Neural progenitor cell (in vitro differentiated cells): ENCODE measurements at regions not wholly inside any gene's neighbourhood (a gene's known extent, or its start where the extent isn't known, plus 50 kb on each side); places are given as distances from the start of the nearest gene placed in this dataset.

Experiments used
- EZH2 ChIP-seq: fragments of 200-600 bp; sonication (generic); IDR thresholded peaks from 2 replicates; pipeline ENCODE4 v1.6.1; 2017; ENCODE audit warnings: antibody characterized with exemption, mild to moderate bottlenecking, moderate library complexity
- TF ChIP-seq, protein P1 (sequence below): fragments of 200-600 bp; sonication (generic); IDR thresholded peaks from 2 replicates; pipeline ENCODE4 v1.5.1; 2017; ENCODE audit warnings: antibody characterized with exemption, mild to moderate bottlenecking

DNA sequence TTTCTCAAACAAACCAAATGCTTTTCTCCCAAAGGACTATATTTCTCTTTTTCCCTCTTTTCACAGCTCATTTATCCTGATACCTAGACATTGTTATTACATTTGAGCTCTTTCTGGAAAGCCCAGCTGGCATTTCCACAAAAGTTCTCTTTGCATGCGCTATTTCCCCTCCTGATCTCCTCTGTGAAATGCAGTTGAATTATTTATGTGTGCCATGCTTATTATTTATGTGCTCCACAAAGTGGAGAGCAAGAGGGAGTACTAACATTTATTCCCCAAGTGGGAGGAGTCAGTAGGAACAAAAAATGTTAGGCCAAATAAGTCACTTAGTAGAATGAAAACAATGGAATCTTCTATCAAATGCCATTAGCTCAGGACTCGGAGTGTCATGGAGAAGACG is 626.6 kb upstream of the IGFBP7 start:
- TF ChIP-seq, protein P1, sequence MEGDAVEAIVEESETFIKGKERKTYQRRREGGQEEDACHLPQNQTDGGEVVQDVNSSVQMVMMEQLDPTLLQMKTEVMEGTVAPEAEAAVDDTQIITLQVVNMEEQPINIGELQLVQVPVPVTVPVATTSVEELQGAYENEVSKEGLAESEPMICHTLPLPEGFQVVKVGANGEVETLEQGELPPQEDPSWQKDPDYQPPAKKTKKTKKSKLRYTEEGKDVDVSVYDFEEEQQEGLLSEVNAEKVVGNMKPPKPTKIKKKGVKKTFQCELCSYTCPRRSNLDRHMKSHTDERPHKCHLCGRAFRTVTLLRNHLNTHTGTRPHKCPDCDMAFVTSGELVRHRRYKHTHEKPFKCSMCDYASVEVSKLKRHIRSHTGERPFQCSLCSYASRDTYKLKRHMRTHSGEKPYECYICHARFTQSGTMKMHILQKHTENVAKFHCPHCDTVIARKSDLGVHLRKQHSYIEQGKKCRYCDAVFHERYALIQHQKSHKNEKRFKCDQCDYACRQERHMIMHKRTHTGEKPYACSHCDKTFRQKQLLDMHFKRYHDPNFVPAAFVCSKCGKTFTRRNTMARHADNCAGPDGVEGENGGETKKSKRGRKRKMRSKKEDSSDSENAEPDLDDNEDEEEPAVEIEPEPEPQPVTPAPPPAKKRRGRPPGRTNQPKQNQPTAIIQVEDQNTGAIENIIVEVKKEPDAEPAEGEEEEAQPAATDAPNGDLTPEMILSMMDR = no peak
- no peak for TF ChIP-seq EZH2
